Left lung (tissue), 4 donors: ENCODE measurements at regions not wholly inside any gene's neighbourhood (a gene's known extent, or its start where the extent isn't known, plus 50 kb on each side); places are given as distances from the start of the nearest gene placed in this dataset.
"Not testable (repeated sequence)": the region's sequence is repeated elsewhere in the genome, so short reads cannot be mapped to it uniquely, and the experiment has no call there.

Experiments used
- ATAC-seq: fragments of 200-7000 bp; cut with Tn5 transposase; one replicate; pipeline ENCODE4 v1.9.1; 2020; ENCODE audit warnings: moderate library complexity
- DNase-seq, 4 donors: peaks; one replicate each; pipeline ENCODE4 v3.0.0-alpha.2; 2013 to 2020
- H3K27ac ChIP-seq, 2 donors: fragments of 200-600 bp; sonication (generic) in 1 of 2; one replicate each; pipeline versions ENCODE4 v1.5.0 to v1.8.0; 2020 to 2021
- H3K27me3 ChIP-seq, 2 donors: fragments of 200-600 bp; sonication (generic) in 1 of 2; one replicate each; pipeline versions ENCODE4 v1.5.0 to v1.8.0; 2020 to 2021
- H3K36me3 ChIP-seq, 2 donors: fragments of 200-600 bp; sonication (generic) in 1 of 2; one replicate each; pipeline versions ENCODE4 v1.5.0 to v1.8.0; 2020 to 2021
- H3K4me1 ChIP-seq, 2 donors: fragments of 200-600 bp; one replicate each; pipeline ENCODE4 v1.8.0; 2021
- H3K4me3 ChIP-seq, 2 donors: fragments of 200-600 bp; sonication (generic) in 1 of 2; one replicate each; pipeline versions ENCODE4 v1.5.0 to v1.8.0; 2020 to 2021; ENCODE audit warnings: mild to moderate bottlenecking in 1 of 2
- H3K9me3 ChIP-seq, 2 donors: fragments of 200-600 bp; sonication (generic) in 1 of 2; one replicate each; pipeline versions ENCODE4 v1.5.0 to v1.8.0; 2020 to 2021
- intact Hi-C, 2 donors: fragments of 100-400 bp; cut with DNase I; formaldehyde crosslinking; loops; one replicate each; pipeline versions ENCODE4 v1.11.2 to v1.14.2; 2022
- TF ChIP-seq, protein P1 (sequence below), 2 donors: fragments of 200-600 bp; sonication (generic) in 1 of 2; IDR thresholded peaks; one replicate each; pipeline versions ENCODE4 v1.5.0 to v1.8.0; 2021; ENCODE audit warnings: antibody characterized with exemption in 2 of 2
- donor health status: DM: no; HTN: yes; CAD: no.
- donor health status: DM: no; HTN: no; CAD: no.

DNA sequence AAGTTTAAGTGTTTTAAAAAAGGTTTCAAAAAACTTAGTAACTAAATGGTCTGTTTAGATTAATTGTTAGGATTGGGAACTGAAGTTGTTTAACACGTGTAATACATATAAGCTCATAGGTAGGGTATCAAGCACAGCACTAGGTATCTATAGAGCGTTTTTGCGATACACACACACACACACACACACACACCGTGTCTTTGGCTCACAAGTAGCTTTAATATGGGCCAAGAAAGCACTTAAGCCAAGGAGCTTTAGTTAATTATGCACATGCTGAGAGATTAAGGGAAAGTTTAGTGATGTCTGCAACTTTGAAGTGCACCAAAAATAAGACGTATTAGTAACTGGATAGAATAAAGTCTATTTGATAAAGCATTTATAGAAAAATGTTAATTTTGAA is 93.8 kb upstream of the CNTNAP2 start:
- intact Hi-C loops = no loop called here
- H3K4me3 ChIP-seq = no peak overlapping the region
- H3K9me3 ChIP-seq = peaks cover 0 to 15% of the 10 kb centered on the region in 2 donors
- H3K27me3 ChIP-seq = no peaks in the 10 kb centered on the region
- no peak overlapping the region for H3K27ac ChIP-seq
- ATAC-seq = no peak
- H3K4me1 ChIP-seq = no peaks in the 10 kb centered on the region
- no peaks in the 10 kb centered on the region for H3K36me3 ChIP-seq
- DNase-seq = no peak
- TF ChIP-seq, protein P1, sequence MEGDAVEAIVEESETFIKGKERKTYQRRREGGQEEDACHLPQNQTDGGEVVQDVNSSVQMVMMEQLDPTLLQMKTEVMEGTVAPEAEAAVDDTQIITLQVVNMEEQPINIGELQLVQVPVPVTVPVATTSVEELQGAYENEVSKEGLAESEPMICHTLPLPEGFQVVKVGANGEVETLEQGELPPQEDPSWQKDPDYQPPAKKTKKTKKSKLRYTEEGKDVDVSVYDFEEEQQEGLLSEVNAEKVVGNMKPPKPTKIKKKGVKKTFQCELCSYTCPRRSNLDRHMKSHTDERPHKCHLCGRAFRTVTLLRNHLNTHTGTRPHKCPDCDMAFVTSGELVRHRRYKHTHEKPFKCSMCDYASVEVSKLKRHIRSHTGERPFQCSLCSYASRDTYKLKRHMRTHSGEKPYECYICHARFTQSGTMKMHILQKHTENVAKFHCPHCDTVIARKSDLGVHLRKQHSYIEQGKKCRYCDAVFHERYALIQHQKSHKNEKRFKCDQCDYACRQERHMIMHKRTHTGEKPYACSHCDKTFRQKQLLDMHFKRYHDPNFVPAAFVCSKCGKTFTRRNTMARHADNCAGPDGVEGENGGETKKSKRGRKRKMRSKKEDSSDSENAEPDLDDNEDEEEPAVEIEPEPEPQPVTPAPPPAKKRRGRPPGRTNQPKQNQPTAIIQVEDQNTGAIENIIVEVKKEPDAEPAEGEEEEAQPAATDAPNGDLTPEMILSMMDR (IDR thresholded peaks at IDR 0.05) = no peak

DNA sequence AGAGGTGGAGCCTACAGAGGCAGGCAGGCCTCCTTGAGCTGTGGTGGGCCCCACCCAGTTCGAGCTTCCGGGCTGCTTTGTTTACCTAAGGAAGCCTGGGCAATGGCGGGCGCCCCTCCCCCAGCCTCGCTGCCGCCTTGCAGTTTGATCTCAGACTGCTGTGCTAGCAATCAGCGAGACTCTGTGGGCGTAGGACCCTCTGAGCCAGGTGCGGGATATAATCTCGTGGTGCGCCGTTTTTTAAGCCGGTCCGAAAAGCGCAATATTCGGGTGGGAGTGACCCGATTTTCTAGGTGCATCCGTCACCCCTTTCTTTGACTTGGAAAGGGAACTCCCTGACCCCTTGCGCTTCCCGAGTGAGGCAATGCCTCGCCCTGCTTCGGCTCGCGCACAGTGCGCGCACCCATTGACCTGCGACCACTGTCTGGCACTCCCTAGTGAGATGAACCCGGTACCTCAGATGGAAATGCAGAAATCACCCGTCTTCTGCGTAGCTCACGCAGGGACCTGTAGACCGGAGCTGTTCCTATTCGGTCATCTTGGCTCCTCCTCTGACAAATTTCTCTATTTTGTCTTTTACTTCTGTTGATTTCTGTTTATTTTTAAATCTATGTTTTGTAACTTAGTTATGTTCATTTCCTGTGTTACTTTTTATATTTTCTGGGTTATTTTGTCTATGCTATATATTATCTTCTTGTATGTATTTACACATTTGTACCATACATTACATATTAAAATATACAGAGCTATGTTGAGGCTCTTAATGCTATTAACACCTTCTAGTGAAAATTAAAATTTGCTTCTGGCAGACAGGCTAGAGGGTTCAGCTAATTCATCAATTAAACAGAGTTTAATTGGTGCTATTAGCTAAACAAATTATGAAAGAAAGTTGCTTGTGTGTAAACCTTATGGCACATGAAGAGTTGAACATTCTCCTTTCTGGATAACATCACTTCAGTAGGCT is 97.3 kb upstream of the CNTNAP2 start:
- H3K4me1 ChIP-seq, H3K4me3 ChIP-seq, H3K9me3 ChIP-seq, H3K27me3 ChIP-seq, ATAC-seq, DNase-seq, H3K36me3 ChIP-seq, H3K27ac ChIP-seq, intact Hi-C loops: not testable (repeated sequence)

DNA sequence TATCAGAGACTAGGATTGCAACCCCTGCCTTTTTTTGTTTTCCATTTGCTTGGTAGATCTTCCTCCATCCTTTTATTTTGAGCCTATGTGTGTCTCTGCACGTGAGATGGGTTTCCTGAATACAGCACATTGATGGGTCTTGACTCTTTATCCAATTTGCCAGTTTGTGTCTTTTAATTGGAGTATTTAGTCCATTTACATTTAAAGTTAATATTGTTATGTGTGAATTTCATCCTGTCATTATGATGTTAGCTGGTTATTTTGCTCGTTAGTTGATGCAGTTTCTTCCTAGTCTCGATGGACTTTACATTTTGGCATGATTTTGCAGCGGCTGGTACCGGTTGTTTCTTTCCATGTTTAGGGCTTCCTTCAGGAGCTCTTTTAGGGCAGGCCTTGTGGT is 99.2 kb upstream of the CNTNAP2 start:
- H3K9me3 ChIP-seq, H3K36me3 ChIP-seq, H3K27ac ChIP-seq, intact Hi-C loops, H3K27me3 ChIP-seq, H3K4me3 ChIP-seq, DNase-seq, H3K4me1 ChIP-seq, ATAC-seq: not testable (repeated sequence)

DNA sequence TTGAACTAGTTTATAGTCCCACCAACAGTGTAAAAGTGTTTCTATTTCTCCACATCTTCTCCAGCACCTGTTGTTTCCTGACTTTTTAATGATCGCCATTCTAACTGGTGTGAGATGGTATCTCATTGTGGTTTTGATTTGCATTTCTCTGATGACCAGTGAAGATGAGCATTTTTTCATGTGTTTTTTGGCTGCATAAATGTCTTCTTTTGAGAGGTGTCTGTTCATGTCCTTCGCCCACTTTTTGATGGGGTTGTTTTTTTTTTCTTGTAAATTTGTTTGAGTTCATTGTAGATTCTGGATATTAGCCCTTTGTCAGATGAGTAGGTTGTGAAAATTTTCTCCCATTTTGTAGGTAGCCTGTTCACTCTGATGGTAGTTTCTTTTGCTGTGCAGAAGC is 102.4 kb upstream of the CNTNAP2 start:
- H3K27ac ChIP-seq, ATAC-seq, H3K27me3 ChIP-seq, H3K4me1 ChIP-seq, intact Hi-C loops, DNase-seq, H3K4me3 ChIP-seq, H3K9me3 ChIP-seq, H3K36me3 ChIP-seq: not testable (repeated sequence)

DNA sequence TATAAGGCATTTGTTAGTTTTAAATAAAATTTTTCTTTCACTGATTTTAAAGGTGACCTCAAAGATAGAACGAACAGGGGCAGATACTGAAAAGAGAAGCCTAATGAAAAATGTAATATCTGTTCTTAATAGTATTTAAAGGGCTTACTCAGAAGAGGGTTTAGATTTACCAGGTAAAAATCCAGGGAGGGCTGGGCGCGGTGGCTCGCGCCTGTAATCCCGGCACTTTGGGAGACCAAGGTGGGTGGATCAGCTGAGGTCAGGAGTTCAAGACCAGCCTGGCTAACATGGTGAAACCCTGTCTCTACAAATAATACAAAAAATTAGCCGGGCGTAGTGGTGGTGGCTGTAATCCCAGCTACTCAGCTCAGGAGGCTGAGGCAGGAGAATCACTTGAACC is 108.3 kb upstream of the CNTNAP2 start:
- no peaks in the 10 kb centered on the region for H3K4me1 ChIP-seq
- intact Hi-C loops = no loop called here
- peaks cover 0 to 3% of the 10 kb centered on the region in 2 donors for H3K9me3 ChIP-seq
- H3K27ac ChIP-seq = no peak overlapping the region
- no peak overlapping the region for H3K4me3 ChIP-seq
- no peaks in the 10 kb centered on the region for H3K27me3 ChIP-seq
- TF ChIP-seq, protein P1 (IDR thresholded peaks at IDR 0.05) = no peak
- DNase-seq (no peak), ATAC-seq (no peak)
- no peaks in the 10 kb centered on the region for H3K36me3 ChIP-seq

DNA sequence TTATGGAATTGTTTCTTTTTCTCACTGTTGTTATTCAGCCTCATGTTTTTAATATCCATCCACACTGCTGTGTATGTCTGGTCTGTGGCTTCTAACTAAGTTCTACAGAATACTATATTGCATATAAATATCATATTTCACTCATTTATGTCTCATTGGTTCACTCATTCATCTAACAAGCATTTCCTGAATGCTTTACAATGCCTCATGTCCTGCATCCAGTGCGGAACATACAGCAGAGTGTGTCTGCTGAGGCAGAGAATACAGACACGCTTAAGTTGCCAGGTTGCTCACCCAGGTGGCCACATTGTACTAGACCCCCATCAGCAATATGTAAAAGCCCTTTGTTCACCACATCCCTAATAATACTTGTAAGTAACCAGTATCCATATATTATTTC is 111.8 kb upstream of the CNTNAP2 start:
- no peak overlapping the region for H3K27ac ChIP-seq
- no peaks in the 10 kb centered on the region for H3K4me1 ChIP-seq
- no peak overlapping the region for H3K4me3 ChIP-seq
- H3K27me3 ChIP-seq = no peaks in the 10 kb centered on the region
- no peaks in the 10 kb centered on the region for H3K9me3 ChIP-seq
- TF ChIP-seq, protein P1 (IDR thresholded peaks at IDR 0.05) = no peak
- no peak for ATAC-seq
- intact Hi-C loops = no loop called here
- H3K36me3 ChIP-seq = no peaks in the 10 kb centered on the region
- DNase-seq = no peak
